Natural killer cell (primary cell): ENCODE measurements at regions not wholly inside any gene's neighbourhood (a gene's known extent, or its start where the extent isn't known, plus 50 kb on each side); places are given as distances from the start of the nearest gene placed in this dataset.

Source experiments
- ATAC-seq, 3 donors: fragments of 150-1000 bp in 2 of 3; fragments of 200-7000 bp in 1 of 3; cut with Tn5 transposase; 1 replicate in 1 of 3; 2 replicates in 2 of 3; pipeline ENCODE4 v1.10.0; 2021; ENCODE audit warnings: mild to moderate bottlenecking in 2 of 3, moderate library complexity in 2 of 3
- DNase-seq, 2 donors: peaks; one replicate each; pipeline versions ENCODE4 v3.0.0 to v3.0.0-alpha.2; 2013 to 2021; ENCODE audit warnings: mixed read lengths in 1 of 2
- H3K27ac ChIP-seq: one replicate; pipeline ENCODE4 v1.5.1; 2013; ENCODE audit warnings: mild to moderate bottlenecking, low read length
- H3K27me3 ChIP-seq: one replicate; pipeline ENCODE4 v1.6.1; 2013; ENCODE audit warnings: low read length; ENCODE audit not compliant: control insufficient read depth, insufficient read depth
- H3K36me3 ChIP-seq: one replicate; pipeline ENCODE4 v1.6.1; 2013; ENCODE audit warnings: low read length; ENCODE audit not compliant: control insufficient read depth, insufficient read depth
- H3K4me1 ChIP-seq: one replicate; pipeline ENCODE4 v1.6.1; 2013; ENCODE audit warnings: low read length; ENCODE audit not compliant: control insufficient read depth, insufficient read depth
- H3K4me3 ChIP-seq: one replicate; pipeline ENCODE4 v1.5.1; 2013; ENCODE audit warnings: low read length
- H3K9me3 ChIP-seq: one replicate; pipeline ENCODE4 v1.6.1; 2013; ENCODE audit warnings: low read length; ENCODE audit not compliant: control insufficient read depth, insufficient read depth
- H3K27ac Mint-ChIP-seq, 2 donors: one replicate each; pipeline ENCODE4 v1.8.0; 2022; ENCODE audit warnings: mild to moderate bottlenecking in 2 of 2, mixed read lengths in 2 of 2, moderate library complexity in 1 of 2
- H3K27me3 Mint-ChIP-seq, 2 donors: one replicate each; pipeline ENCODE4 v1.8.0; 2022; ENCODE audit warnings: low read depth in 2 of 2, mixed read lengths in 2 of 2
- H3K36me3 Mint-ChIP-seq: one replicate; pipeline ENCODE4 v1.8.0; 2022; ENCODE audit warnings: mixed read lengths
- H3K4me1 Mint-ChIP-seq, 2 donors: one replicate each; pipeline ENCODE4 v1.8.0; 2022; ENCODE audit warnings: mixed read lengths in 2 of 2
- H3K4me3 Mint-ChIP-seq: one replicate; pipeline ENCODE4 v1.8.0; 2022; ENCODE audit warnings: mild to moderate bottlenecking, moderate library complexity, mixed read lengths
- H3K9me3 Mint-ChIP-seq, 2 donors: one replicate each; pipeline ENCODE4 v1.8.0; 2022; ENCODE audit warnings: mixed read lengths in 2 of 2
- CTCF ChIP-seq: fragments of 200-600 bp; IDR thresholded peaks from one replicate; pipeline ENCODE4 v1.8.0; 2022; ENCODE audit warnings: antibody characterized with exemption
- WGBS: methylation state at CpG from one replicate; pipeline ENCODE4 v1.1.7; 2013; ENCODE audit warnings: missing lambda C conversion rate; ENCODE audit not compliant: insufficient coverage; 5-methylcytosine and 5-hydroxymethylcytosine counted together
- intact Hi-C: fragments of 100-400 bp; cut with micrococcal nuclease; formaldehyde crosslinking; loops from one replicate; pipeline ENCODE4 v1.14.2; 2022

- Mint-ChIP-seq H3K36me3 (no peaks in the 10 kb centered on the region), H3K4me1 (no peaks in the 10 kb centered on the region), H3K27ac (no peak overlapping the region), H3K27me3 (no peaks in the 10 kb centered on the region), H3K9me3 (no peaks in the 10 kb centered on the region), H3K4me3 (no peak overlapping the region)
- Histone ChIP-seq H3K4me1 (no peaks in the 10 kb centered on the region), H3K36me3 (no peaks in the 10 kb centered on the region), H3K27ac (no peak overlapping the region), H3K27me3 (no peaks in the 10 kb centered on the region), H3K9me3 (no peaks in the 10 kb centered on the region), H3K4me3 (no peak overlapping the region)
- WGBS: no CpG with 5 or more reads among the region's 3 CpGs
- ATAC-seq (no peak), DNase-seq (no peak)
- TF ChIP-seq CTCF: no peak
- intact Hi-C loops: no loop called here
Observed at GRCh38 chrY:21288908-21289307, 222.2 kb upstream of the RBMY1B start.

- Mint-ChIP-seq H3K4me1 (no peaks in the 10 kb centered on the region), H3K27ac (no peak overlapping the region), H3K27me3 (peaks cover 0 to 3% of the 10 kb centered on the region in 2 donors), H3K9me3 (peaks cover 0 to 6% of the 10 kb centered on the region in 2 donors), H3K36me3 (no peaks in the 10 kb centered on the region), H3K4me3 (no peak overlapping the region)
- H3K4me3 ChIP-seq: no peak overlapping the region
- intact Hi-C loops: no loop called here
- H3K36me3 ChIP-seq: no peaks in the 10 kb centered on the region
- TF ChIP-seq CTCF: no peak
- ATAC-seq: no peak
- WGBS: 60% methylated on average over 2 of the region's 2 CpGs
- no peaks in the 10 kb centered on the region for H3K4me1 ChIP-seq
- H3K27ac ChIP-seq: no peak overlapping the region
- H3K9me3 ChIP-seq: no peaks in the 10 kb centered on the region
- no peak for DNase-seq
- H3K27me3 ChIP-seq: no peaks in the 10 kb centered on the region
Observed at GRCh38 chrY:21295206-21295605, 215.9 kb upstream of the RBMY1B start.

- H3K4me3 Mint-ChIP-seq: no peak overlapping the region
- DNase-seq (no peak), ATAC-seq (no peak)
- no peaks in the 10 kb centered on the region for H3K9me3 Mint-ChIP-seq
- no peaks in the 10 kb centered on the region for H3K4me1 Mint-ChIP-seq
- no peak overlapping the region for H3K27ac Mint-ChIP-seq
- intact Hi-C loops: no loop called here
- H3K4me3 ChIP-seq: no peak overlapping the region
- no peak for TF ChIP-seq CTCF
- WGBS: 78% methylated on average over 5 of the region's 6 CpGs
- H3K36me3 ChIP-seq: no peaks in the 10 kb centered on the region
- no peaks in the 10 kb centered on the region for H3K27me3 ChIP-seq
- H3K4me1 ChIP-seq: no peaks in the 10 kb centered on the region
- H3K36me3 Mint-ChIP-seq: no peaks in the 10 kb centered on the region
- H3K27me3 Mint-ChIP-seq: no peaks in the 10 kb centered on the region
- no peak overlapping the region for H3K27ac ChIP-seq
- peaks cover 5% of the 10 kb centered on the region for H3K9me3 ChIP-seq
Observed at GRCh38 chrY:21302278-21302677, 208.9 kb upstream of the RBMY1B start.

- intact Hi-C loops: no loop called here
- H3K27me3 Mint-ChIP-seq: no peaks in the 10 kb centered on the region
- no peak overlapping the region for H3K27ac ChIP-seq
Observed at GRCh38 chrY:21315366-21315765, 195.8 kb upstream of the RBMY1B start.

More at GRCh38 chrY:21315366-21315765, 195.8 kb upstream of the RBMY1B start:
- H3K36me3 ChIP-seq: no peaks in the 10 kb centered on the region
- Mint-ChIP-seq H3K9me3 (no peaks in the 10 kb centered on the region), H3K4me3 (no peak overlapping the region), H3K36me3 (no peaks in the 10 kb centered on the region), H3K4me1 (no peaks in the 10 kb centered on the region), H3K27ac (no peak overlapping the region)
- no peaks in the 10 kb centered on the region for H3K4me1 ChIP-seq
- H3K9me3 ChIP-seq: no peaks in the 10 kb centered on the region
- ATAC-seq (no peak), DNase-seq (no peak)
- no peaks in the 10 kb centered on the region for H3K27me3 ChIP-seq
- no peak for TF ChIP-seq CTCF
- H3K4me3 ChIP-seq: no peak overlapping the region
